ENCODE measurements at regions not wholly inside any gene's neighbourhood (a gene's known extent, or its start where the extent isn't known, plus 50 kb on each side); places are given as distances from the start of the nearest gene placed in this dataset.
"Not testable (repeated sequence)": the region's sequence is repeated elsewhere in the genome, so short reads cannot be mapped to it uniquely, and the experiment has no call there.

GRCh38 chr4:24349168-24349996 is 235.0 kb downstream of the DHX15 start:
- in situ Hi-C loops (cut with MboI; ENCODE audit: low pct_unique_long_range_greater_than_20kb, low sequenced_read_pairs, unreplicated experiment); DNase-seq (ENCODE audit: low spot score): not testable (repeated sequence)
- peak; percentile 0 for TF ChIP-seq CTCF (IDR thresholded peaks at IDR 0.05; ENCODE audit: extremely low read depth, insufficient read depth, missing control alignments)

GRCh38 chr4:24339260-24339659 is 245.1 kb downstream of the DHX15 start:
- DNase-seq (ENCODE audit: low spot score), result no peak
- in situ Hi-C loops (cut with MboI; ENCODE audit: low pct_unique_long_range_greater_than_20kb, low sequenced_read_pairs, unreplicated experiment), result no loop called here
- no peak for TF ChIP-seq CTCF (IDR thresholded peaks at IDR 0.05; ENCODE audit: extremely low read depth, insufficient read depth, missing control alignments)

- in situ Hi-C loops (cut with MboI; ENCODE audit: low pct_unique_long_range_greater_than_20kb, low sequenced_read_pairs, unreplicated experiment), result no loop called here
- DNase-seq (ENCODE audit: low spot score), result no peak
- TF ChIP-seq CTCF (IDR thresholded peaks at IDR 0.05; ENCODE audit: extremely low read depth, insufficient read depth, missing control alignments), result no peak
These were observed 246.7 kb downstream of the DHX15 start for GRCh38 chr4:24337451-24338190.

GRCh38 chr4:24335616-24336015 is 248.7 kb downstream of the DHX15 start:
- DNase-seq (ENCODE audit: low spot score), result no peak
- TF ChIP-seq CTCF (IDR thresholded peaks at IDR 0.05; ENCODE audit: extremely low read depth, insufficient read depth, missing control alignments), result no peak
- in situ Hi-C loops (cut with MboI; ENCODE audit: low pct_unique_long_range_greater_than_20kb, low sequenced_read_pairs, unreplicated experiment), result no loop called here

- in situ Hi-C loops (cut with MboI; ENCODE audit: low pct_unique_long_range_greater_than_20kb, low sequenced_read_pairs, unreplicated experiment), result no loop called here
- no peak for TF ChIP-seq CTCF (IDR thresholded peaks at IDR 0.05; ENCODE audit: extremely low read depth, insufficient read depth, missing control alignments)
- DNase-seq (ENCODE audit: low spot score), result no peak
These were observed 249.4 kb downstream of the DHX15 start for GRCh38 chr4:24334906-24335305.

- no peak for TF ChIP-seq CTCF (IDR thresholded peaks at IDR 0.05; ENCODE audit: extremely low read depth, insufficient read depth, missing control alignments)
- DNase-seq (ENCODE audit: low spot score), result no peak
- in situ Hi-C loops (cut with MboI; ENCODE audit: low pct_unique_long_range_greater_than_20kb, low sequenced_read_pairs, unreplicated experiment), result no loop called here
These were observed 253.8 kb downstream of the DHX15 start for GRCh38 chr4:24330573-24330972.
